ENCODE measurements at regions not wholly inside any gene's neighbourhood (a gene's known extent, or its start where the extent isn't known, plus 50 kb on each side); places are given as distances from the start of the nearest gene placed in this dataset.

DNA sequence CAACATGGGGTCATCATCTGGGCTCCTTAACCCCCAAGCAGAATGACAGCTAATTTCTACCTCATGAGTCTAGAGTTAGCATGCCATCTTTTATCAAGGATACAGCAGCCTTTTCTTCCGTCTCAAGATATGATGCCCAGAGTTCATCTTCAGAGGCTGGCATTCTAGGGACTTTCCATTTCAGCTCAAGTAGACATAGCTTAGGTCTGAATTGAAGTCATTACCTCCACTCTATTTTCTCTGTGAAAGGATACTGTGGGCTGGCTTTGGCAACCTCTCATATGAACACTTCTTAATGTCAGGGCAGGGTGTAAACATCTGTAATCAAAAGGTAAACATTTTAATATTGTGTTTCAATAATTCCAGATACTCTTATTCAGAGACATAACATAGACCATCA, 535.7 kb downstream of the MAT2B start:
- TF ChIP-seq, protein P1, sequence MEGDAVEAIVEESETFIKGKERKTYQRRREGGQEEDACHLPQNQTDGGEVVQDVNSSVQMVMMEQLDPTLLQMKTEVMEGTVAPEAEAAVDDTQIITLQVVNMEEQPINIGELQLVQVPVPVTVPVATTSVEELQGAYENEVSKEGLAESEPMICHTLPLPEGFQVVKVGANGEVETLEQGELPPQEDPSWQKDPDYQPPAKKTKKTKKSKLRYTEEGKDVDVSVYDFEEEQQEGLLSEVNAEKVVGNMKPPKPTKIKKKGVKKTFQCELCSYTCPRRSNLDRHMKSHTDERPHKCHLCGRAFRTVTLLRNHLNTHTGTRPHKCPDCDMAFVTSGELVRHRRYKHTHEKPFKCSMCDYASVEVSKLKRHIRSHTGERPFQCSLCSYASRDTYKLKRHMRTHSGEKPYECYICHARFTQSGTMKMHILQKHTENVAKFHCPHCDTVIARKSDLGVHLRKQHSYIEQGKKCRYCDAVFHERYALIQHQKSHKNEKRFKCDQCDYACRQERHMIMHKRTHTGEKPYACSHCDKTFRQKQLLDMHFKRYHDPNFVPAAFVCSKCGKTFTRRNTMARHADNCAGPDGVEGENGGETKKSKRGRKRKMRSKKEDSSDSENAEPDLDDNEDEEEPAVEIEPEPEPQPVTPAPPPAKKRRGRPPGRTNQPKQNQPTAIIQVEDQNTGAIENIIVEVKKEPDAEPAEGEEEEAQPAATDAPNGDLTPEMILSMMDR (IDR thresholded peaks at IDR 0.05) = no peak
- TF ChIP-seq POLR2A (IDR thresholded peaks at IDR 0.05) = no peak

Data from thyroid gland (tissue), 4 donors.